ENCODE measurements at regions not wholly inside any gene's neighbourhood (a gene's known extent, or its start where the extent isn't known, plus 50 kb on each side); places are given as distances from the start of the nearest gene placed in this dataset.

GRCh38 chr16:59748531-59748930, 1014.4 kb upstream of the GOT2 start:
- no peaks in the 10 kb centered on the region for H3K36me3 Mint-ChIP-seq
- no peaks in the 10 kb centered on the region for H3K9me3 Mint-ChIP-seq
- no peak for TF ChIP-seq CTCF (IDR thresholded peaks at IDR 0.05; ENCODE audit: unreplicated experiment)
- H3K27ac Mint-ChIP-seq, result no peak overlapping the region
- H3K27me3 Mint-ChIP-seq (ENCODE audit: low read depth), result no peaks in the 10 kb centered on the region
- no peak for DNase-seq (ENCODE audit: low spot score in 2 of 2, unreplicated experiment in 2 of 2)
- H3K4me1 Mint-ChIP-seq, result no peaks in the 10 kb centered on the region
- H3K4me3 Mint-ChIP-seq, result no peak overlapping the region

DNA sequence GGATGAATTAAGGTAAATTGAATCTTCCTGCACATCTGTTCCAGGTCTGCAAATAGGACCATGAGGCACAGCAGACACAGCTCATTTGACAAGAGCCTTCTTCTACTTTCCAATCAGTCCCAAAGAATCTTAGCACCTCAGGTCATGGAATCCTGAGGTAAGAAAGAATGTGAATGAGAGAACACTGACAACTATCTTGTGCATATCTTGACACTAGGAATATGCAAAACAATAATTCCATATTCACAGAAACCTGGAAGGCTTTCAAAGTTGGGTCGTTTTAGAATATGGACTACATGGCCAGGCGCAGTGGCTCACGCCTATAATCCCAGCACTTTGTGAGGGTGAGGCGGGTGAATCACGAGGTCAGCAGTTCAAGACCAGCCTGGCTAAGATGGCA, 1009.4 kb upstream of the GOT2 start:
- no peaks in the 10 kb centered on the region for H3K36me3 Mint-ChIP-seq
- H3K27me3 Mint-ChIP-seq (ENCODE audit: low read depth), result peaks cover 2% of the 10 kb centered on the region
- no peak for TF ChIP-seq CTCF (IDR thresholded peaks at IDR 0.05; ENCODE audit: unreplicated experiment)
- no peak for DNase-seq (ENCODE audit: low spot score in 2 of 2, unreplicated experiment in 2 of 2)
- H3K4me1 Mint-ChIP-seq, result no peaks in the 10 kb centered on the region
- no peaks in the 10 kb centered on the region for H3K9me3 Mint-ChIP-seq
- H3K4me3 Mint-ChIP-seq, result no peak overlapping the region
- H3K27ac Mint-ChIP-seq, result no peak overlapping the region

- Mint-ChIP-seq H3K27me3 (ENCODE audit: low read depth) (peaks cover 2% of the 10 kb centered on the region), H3K4me1 (no peaks in the 10 kb centered on the region), H3K36me3 (no peaks in the 10 kb centered on the region), H3K27ac (no peak overlapping the region), H3K4me3 (no peak overlapping the region), H3K9me3 (no peaks in the 10 kb centered on the region)
- no peak for TF ChIP-seq CTCF (IDR thresholded peaks at IDR 0.05; ENCODE audit: unreplicated experiment)
- no peak for DNase-seq (ENCODE audit: low spot score in 2 of 2, unreplicated experiment in 2 of 2)
Observed at GRCh38 chr16:59740858-59741257, 1006.7 kb upstream of the GOT2 start.

- TF ChIP-seq CTCF (IDR thresholded peaks at IDR 0.05; ENCODE audit: unreplicated experiment), result no peak
- H3K27ac Mint-ChIP-seq, result no peak overlapping the region
- no peaks in the 10 kb centered on the region for H3K36me3 Mint-ChIP-seq
- no peak overlapping the region for H3K4me3 Mint-ChIP-seq
- H3K9me3 Mint-ChIP-seq, result peaks cover 1% of the 10 kb centered on the region
- H3K4me1 Mint-ChIP-seq, result no peaks in the 10 kb centered on the region
- DNase-seq (ENCODE audit: low spot score in 2 of 2, unreplicated experiment in 2 of 2), result no peak
- peaks cover 12% of the 10 kb centered on the region for H3K27me3 Mint-ChIP-seq (ENCODE audit: low read depth)
Observed at GRCh38 chr16:59737274-59737673, 1003.2 kb upstream of the GOT2 start.

DNA sequence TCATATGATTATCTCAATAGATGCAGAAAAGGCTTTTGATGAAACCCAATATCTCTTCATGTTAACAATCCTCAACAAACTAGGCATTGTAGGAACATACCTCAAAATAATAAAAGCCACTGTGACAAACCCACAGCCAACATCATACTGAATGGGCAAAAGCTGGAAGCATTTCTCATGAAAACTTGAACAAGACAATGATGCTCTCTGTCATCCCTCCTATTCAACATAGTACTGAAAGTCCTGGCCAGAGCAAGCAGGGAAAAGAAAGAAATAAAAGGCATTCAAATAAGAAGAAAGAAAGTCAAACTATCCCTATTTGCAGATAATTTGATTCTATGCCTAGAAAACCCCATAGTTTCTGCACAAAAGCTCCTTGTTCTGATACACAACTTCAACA, 999.2 kb upstream of the GOT2 start:
- H3K36me3 Mint-ChIP-seq, result no peaks in the 10 kb centered on the region
- no peak overlapping the region for H3K4me3 Mint-ChIP-seq
- H3K27ac Mint-ChIP-seq, result no peak overlapping the region
- no peak for DNase-seq (ENCODE audit: low spot score in 2 of 2, unreplicated experiment in 2 of 2)
- peaks cover 11% of the 10 kb centered on the region for H3K9me3 Mint-ChIP-seq
- peaks cover 20% of the 10 kb centered on the region for H3K27me3 Mint-ChIP-seq (ENCODE audit: low read depth)
- no peak for TF ChIP-seq CTCF (IDR thresholded peaks at IDR 0.05; ENCODE audit: unreplicated experiment)
- H3K4me1 Mint-ChIP-seq, result no peaks in the 10 kb centered on the region

- no peak for TF ChIP-seq CTCF (IDR thresholded peaks at IDR 0.05; ENCODE audit: unreplicated experiment)
- H3K27ac Mint-ChIP-seq, result no peak overlapping the region
- no peaks in the 10 kb centered on the region for H3K36me3 Mint-ChIP-seq
- peaks cover 4% of the 10 kb centered on the region for H3K4me1 Mint-ChIP-seq
- peaks cover 11% of the 10 kb centered on the region for H3K9me3 Mint-ChIP-seq
- no peak overlapping the region for H3K4me3 Mint-ChIP-seq
- H3K27me3 Mint-ChIP-seq (ENCODE audit: low read depth), result peaks cover 20% of the 10 kb centered on the region
- no peak for DNase-seq (ENCODE audit: low spot score in 2 of 2, unreplicated experiment in 2 of 2)
Observed at GRCh38 chr16:59729613-59730012, 995.5 kb upstream of the GOT2 start.
